Fibroblast of lung (primary cell): ENCODE measurements at regions not wholly inside any gene's neighbourhood (a gene's known extent, or its start where the extent isn't known, plus 50 kb on each side); places are given as distances from the start of the nearest gene placed in this dataset.

Source experiments
- CTCF ChIP-seq, 2 donors: IDR thresholded peaks in 1 of 2; conservative IDR thresholded peaks in 1 of 2; 1 replicate in 1 of 2; 2 replicates in 1 of 2; pipeline ENCODE4 v1.5.1; 2011 to 2012; ENCODE audit warnings: low read length in 2 of 2, control low read depth in 1 of 2, inconsistent platforms in 1 of 2, low read depth in 1 of 2, mild to moderate bottlenecking in 1 of 2
- EZH2 ChIP-seq: IDR thresholded peaks from 2 replicates; pipeline ENCODE4 v1.5.1; 2012; ENCODE audit warnings: low read length, control low read depth, mild to moderate bottlenecking; ENCODE audit errors: missing control alignments

- TF ChIP-seq CTCF (conservative IDR thresholded peaks at IDR 0.05 in 1 of 2, IDR thresholded peaks at IDR 0.05 in 1 of 2; ENCODE audit: low read depth in 1 of 2, low read length in 2 of 2) (no peak), EZH2 (no peak)
These were observed 125.6 kb upstream of the TBL1XR1 start for GRCh38 chr3:177322881-177323280.
